AG09319 (cell line): ENCODE measurements at regions not wholly inside any gene's neighbourhood (a gene's known extent, or its start where the extent isn't known, plus 50 kb on each side); places are given as distances from the start of the nearest gene placed in this dataset.
"Not testable (repeated sequence)": the region's sequence is repeated elsewhere in the genome, so short reads cannot be mapped to it uniquely, and the experiment has no call there.

ENCODE experiments used
- DNase-seq: peaks from one replicate; pipeline ENCODE4 v3.0.0-alpha.2; 2010; ENCODE audit warnings: low read depth; ENCODE audit errors: extremely low read depth
- CTCF ChIP-seq: IDR thresholded peaks from 2 replicates; pipeline ENCODE4 v1.5.1; 2011; ENCODE audit warnings: low read depth, mild to moderate bottlenecking, inconsistent platforms, low read length, moderate library complexity

DNA sequence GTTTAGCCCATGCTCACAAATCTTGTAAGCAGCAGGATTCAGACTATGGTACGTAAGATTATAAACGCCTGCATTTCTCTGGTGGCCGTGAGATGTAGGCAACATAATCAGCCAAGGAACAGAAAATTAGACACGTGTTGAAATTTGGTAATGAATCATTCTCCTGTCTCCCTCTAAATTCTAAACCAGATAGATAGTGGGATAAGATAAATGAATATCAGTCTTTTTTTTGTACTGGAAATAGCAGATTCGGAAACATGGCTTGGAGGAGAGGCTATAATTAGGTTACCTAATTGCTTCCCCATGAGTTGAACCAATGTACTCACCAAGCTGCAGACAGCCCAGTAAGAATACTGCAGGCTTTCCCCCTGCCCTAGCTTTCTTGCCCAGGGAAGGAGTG is 172.3 kb downstream of the TGFB2 start:
- TF ChIP-seq CTCF, result no peak
- DNase-seq, result no peak

DNA sequence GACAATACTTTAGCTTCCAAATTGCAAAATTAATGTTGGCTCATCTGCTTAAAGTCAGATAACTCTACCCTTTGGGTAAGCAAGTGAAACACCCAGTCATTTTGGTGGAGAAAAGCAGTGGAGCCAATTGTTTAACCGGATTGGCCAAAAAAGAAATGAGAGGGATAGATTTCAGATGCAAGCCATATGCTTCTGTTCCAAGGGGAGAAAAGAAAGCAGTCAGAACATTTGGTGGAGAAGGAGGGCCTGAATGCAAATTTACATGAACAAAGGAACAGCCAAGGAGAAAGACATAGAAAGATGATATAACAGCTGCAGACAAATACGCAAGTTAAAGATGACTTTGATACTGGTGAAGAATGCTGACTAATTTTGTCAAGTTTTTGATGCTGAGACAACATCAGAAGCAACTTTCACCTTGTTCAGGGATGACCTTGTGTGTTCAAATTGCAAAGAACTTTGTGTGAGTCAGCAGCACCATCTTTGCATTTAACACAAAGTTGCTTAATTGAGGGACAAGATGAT is 173.1 kb downstream of the TGFB2 start:
- DNase-seq, result no peak
- no peak for TF ChIP-seq CTCF

DNA sequence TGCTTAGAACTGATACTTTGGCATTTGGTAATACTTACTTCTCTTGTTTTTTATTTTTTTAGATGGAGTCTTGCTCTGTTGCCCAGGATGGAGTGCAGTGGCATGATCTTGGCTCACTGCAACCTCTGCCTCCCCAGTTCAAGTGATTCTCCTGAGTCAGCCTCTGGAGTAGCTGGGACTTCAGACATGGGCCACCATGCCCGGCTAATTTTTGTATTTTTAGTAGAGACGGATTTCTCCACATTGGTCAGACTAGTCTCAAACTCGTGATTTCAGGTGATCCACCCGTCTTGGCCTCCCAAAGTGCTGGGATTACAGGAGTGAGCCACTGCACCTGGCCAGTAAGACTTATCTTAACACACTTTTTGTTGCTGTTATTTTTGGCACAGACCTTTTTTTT is 175.5 kb downstream of the TGFB2 start:
- not testable (repeated sequence) for DNase-seq

DNA sequence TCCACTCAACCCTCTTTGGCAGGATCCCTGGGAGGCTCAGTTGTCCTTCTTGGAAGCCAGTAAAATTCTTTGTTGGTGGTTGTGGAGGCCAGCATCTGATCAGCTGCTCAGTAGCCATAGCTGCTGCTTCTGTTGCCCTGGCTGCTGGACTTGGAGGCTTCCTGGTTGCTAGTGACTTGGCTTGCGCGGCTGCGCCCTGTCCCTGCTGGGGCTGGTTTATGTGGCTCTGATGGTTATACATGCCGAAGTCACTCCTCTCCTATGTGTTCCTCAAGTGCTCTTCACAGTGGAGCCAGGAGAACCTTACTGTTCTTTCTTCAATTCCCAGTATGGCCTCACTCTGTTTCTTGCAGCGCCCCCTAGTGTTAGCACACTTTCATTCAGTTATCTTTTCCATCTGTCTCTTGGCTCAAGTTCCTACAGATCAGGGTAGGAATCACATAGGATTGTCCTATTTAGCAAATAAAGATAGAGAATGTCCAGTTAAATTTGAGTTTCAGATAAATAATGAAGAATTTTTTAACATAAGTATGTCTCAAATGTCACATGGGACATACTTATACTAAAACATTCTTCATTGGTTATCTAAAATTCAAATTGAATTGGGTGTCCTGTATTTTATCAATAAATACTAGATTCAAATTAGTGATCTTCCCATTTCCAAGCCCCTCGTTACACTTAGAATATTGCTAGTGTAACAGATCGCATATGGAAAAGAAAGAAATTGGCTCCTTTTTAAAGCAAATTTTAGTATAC is 176.5 kb downstream of the TGFB2 start:
- peak; percentile 40 for TF ChIP-seq CTCF
- no peak for DNase-seq

DNA sequence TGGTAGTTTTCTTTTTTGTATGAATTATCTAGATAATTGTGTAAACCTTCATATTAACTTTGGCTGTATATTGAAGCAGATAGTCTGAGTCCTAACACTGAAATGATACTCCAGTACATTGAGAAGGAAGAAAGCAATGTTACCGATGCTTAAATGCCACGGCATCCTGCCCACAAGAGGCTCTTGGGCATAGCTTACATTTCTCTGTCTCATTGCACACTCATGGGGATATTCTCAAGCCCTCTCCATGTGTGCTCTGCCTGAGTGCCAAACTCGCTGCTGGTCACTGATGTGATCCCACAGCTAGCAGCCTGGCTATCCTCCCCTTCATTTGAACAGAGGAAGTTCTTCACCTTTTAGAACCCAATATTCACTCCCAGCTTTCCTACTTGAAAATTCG is 179.4 kb downstream of the TGFB2 start:
- no peak for TF ChIP-seq CTCF
- DNase-seq, result no peak

DNA sequence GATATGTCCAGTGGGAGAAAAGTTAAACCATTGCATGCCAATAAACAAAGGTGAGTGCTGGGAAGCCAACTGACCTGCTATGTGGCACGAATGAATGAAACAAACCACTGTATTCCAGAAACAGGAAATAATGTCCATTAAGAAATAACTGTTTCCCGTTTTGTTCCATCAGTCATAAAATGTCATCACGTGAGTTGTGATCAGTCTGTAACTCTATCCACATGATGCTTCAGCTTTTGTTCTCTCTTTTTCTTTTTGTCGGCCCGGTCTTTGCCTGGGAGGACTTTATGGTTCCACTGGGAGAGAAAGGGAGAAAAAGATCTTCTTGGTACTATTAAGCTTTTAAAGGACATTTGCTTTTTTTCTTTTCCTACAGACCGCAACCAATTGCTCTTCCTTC is 179.9 kb downstream of the TGFB2 start:
- no peak for TF ChIP-seq CTCF
- DNase-seq, result no peak

DNA sequence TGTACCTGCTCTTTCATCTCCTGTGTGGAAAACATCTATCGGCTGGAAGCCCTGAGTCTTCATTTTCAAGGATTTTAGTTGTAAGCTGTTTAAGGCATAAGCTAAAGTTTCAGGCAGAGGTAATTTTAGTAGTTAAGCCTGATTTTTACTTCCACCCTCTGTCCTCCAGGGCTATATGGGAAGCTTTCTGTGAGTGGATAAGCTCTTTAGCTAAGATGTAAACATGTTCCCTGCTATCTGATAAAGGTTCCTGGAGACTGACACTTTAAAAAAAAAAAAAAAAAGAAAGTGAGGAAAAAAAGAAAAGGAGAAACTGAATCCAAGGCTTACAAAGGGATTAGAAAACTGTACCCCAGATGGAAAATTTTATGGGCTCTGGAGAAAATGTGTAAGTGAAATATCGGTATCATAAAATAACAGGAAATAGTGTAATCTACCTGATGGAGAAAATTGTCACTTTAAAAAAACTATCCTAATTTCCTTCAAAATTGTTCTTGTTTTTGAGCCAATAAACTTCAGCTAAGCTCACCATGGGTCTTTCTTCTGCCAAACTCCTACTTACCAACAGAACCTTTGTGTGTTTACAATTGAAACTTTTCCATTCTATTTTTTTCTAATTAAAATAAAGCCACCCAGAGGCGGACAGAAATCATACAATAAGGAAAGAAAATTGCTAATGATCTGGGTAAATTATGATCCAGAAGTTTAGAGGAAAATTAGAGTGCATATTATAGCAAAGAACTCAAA is 180.5 kb downstream of the TGFB2 start:
- no peak for DNase-seq
- TF ChIP-seq CTCF, result no peak

- no peak for DNase-seq
- TF ChIP-seq CTCF, result no peak
Measured at GRCh38 chr1:218526198-218526580, 181.1 kb downstream of the TGFB2 start.
